ENCODE measurements at regions not wholly inside any gene's neighbourhood (a gene's known extent, or its start where the extent isn't known, plus 50 kb on each side); places are given as distances from the start of the nearest gene placed in this dataset.
"Not testable (repeated sequence)": the region's sequence is repeated elsewhere in the genome, so short reads cannot be mapped to it uniquely, and the experiment has no call there.

GRCh38 chr5:104033186-104033585 is 470.6 kb upstream of the NUDT12 start:
- not testable (repeated sequence) for DNase-seq; H3K4me3 Mint-ChIP-seq; H3K4me1 Mint-ChIP-seq (ENCODE audit: low read depth); H3K9me3 Mint-ChIP-seq; H3K27ac Mint-ChIP-seq; ATAC-seq (replicated peaks in 1 of 2); H3K27me3 Mint-ChIP-seq (ENCODE audit: low read depth); H3K36me3 Mint-ChIP-seq (ENCODE audit: insufficient read depth in 2 of 2)

GRCh38 chr5:104024538-104024937 is 461.9 kb upstream of the NUDT12 start:
- Mint-ChIP-seq H3K4me3 (no peak overlapping the region), H3K27ac (no peak overlapping the region), H3K36me3 (ENCODE audit: insufficient read depth in 2 of 2) (no peaks in the 10 kb centered on the region), H3K9me3 (peaks cover 3 to 5% of the 10 kb centered on the region in 2 donors), H3K4me1 (ENCODE audit: low read depth) (no peaks in the 10 kb centered on the region), H3K27me3 (ENCODE audit: low read depth) (no peaks in the 10 kb centered on the region)
- ATAC-seq (replicated peaks in 1 of 2) (no peak), DNase-seq (no peak)

GRCh38 chr5:104023739-104024138 is 461.1 kb upstream of the NUDT12 start:
- no peaks in the 10 kb centered on the region for H3K36me3 Mint-ChIP-seq (ENCODE audit: insufficient read depth in 2 of 2)
- DNase-seq, result no peak
- no peak for ATAC-seq (replicated peaks in 1 of 2)
- H3K4me3 Mint-ChIP-seq, result no peak overlapping the region
- H3K4me1 Mint-ChIP-seq (ENCODE audit: low read depth), result no peaks in the 10 kb centered on the region
- H3K27ac Mint-ChIP-seq, result no peak overlapping the region
- no peaks in the 10 kb centered on the region for H3K27me3 Mint-ChIP-seq (ENCODE audit: low read depth)
- peaks cover 3 to 5% of the 10 kb centered on the region in 2 donors for H3K9me3 Mint-ChIP-seq

- Mint-ChIP-seq H3K4me3 (no peak overlapping the region), H3K4me1 (ENCODE audit: low read depth) (no peaks in the 10 kb centered on the region), H3K9me3 (peaks cover 5 to 7% of the 10 kb centered on the region in 2 donors), H3K36me3 (ENCODE audit: insufficient read depth in 2 of 2) (no peaks in the 10 kb centered on the region), H3K27me3 (ENCODE audit: low read depth) (no peaks in the 10 kb centered on the region), H3K27ac (no peak overlapping the region)
- no peak for DNase-seq
- ATAC-seq (replicated peaks in 1 of 2), result no peak
Observed at GRCh38 chr5:104019956-104020355, 457.4 kb upstream of the NUDT12 start.

DNA sequence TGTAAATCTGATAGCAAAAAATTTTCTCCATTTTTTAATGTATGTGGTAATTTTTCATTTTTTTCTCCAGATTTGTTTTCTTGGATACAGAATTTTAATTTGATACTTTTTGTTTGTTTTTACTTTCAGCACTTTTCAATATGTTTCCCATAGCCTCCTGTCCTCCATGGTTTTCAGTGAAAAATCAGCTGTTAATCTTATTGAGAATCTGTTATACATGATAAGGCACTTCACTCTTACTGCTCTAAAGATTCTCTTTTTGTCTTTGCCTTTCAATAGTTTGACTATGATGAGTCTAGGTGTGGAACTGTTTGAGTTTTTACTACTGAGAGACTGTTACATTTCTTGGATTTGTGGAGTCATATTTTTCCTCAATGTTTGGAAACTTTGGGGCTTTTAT is 455.7 kb upstream of the NUDT12 start:
- Mint-ChIP-seq H3K4me3 (no peak overlapping the region), H3K4me1 (ENCODE audit: low read depth) (no peaks in the 10 kb centered on the region), H3K27me3 (ENCODE audit: low read depth) (no peaks in the 10 kb centered on the region), H3K9me3 (peaks cover 2 to 7% of the 10 kb centered on the region in 2 donors), H3K27ac (no peak overlapping the region), H3K36me3 (ENCODE audit: insufficient read depth in 2 of 2) (no peaks in the 10 kb centered on the region)
- DNase-seq (no peak), ATAC-seq (replicated peaks in 1 of 2) (no peak)

- H3K27ac Mint-ChIP-seq, result no peak overlapping the region
- DNase-seq, result no peak
- ATAC-seq (replicated peaks in 1 of 2), result no peak
- no peaks in the 10 kb centered on the region for H3K36me3 Mint-ChIP-seq (ENCODE audit: insufficient read depth in 2 of 2)
- H3K4me1 Mint-ChIP-seq (ENCODE audit: low read depth), result no peaks in the 10 kb centered on the region
- H3K4me3 Mint-ChIP-seq, result no peak overlapping the region
- no peaks in the 10 kb centered on the region for H3K27me3 Mint-ChIP-seq (ENCODE audit: low read depth)
- H3K9me3 Mint-ChIP-seq, result peaks cover 2 to 7% of the 10 kb centered on the region in 2 donors
Observed at GRCh38 chr5:104016646-104017045, 454.1 kb upstream of the NUDT12 start.

DNA sequence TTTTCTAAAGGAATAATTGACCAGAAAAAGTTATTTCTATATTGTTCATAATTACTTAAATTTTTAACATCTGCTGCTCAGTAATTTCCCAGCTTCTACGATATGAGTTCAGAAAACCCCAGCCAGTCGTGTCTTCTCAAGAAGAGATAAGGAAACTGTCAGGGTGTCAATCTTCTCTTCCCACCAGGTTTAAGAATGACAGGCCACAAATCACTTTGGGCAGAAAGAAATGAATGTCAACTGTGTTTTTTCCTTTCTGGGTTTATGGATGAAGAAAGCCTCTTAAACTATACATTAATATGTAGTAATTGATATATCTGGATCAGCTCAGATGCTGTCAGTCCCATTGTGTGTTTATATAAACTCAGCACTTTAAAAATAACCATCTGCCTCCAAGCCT is 453.2 kb upstream of the NUDT12 start:
- Mint-ChIP-seq H3K36me3 (ENCODE audit: insufficient read depth in 2 of 2) (no peaks in the 10 kb centered on the region), H3K4me1 (ENCODE audit: low read depth) (no peaks in the 10 kb centered on the region), H3K4me3 (no peak overlapping the region), H3K9me3 (peaks cover 2 to 9% of the 10 kb centered on the region in 2 donors), H3K27me3 (ENCODE audit: low read depth) (no peaks in the 10 kb centered on the region), H3K27ac (no peak overlapping the region)
- ATAC-seq (replicated peaks in 1 of 2) (no peak), DNase-seq (no peak)

DNA sequence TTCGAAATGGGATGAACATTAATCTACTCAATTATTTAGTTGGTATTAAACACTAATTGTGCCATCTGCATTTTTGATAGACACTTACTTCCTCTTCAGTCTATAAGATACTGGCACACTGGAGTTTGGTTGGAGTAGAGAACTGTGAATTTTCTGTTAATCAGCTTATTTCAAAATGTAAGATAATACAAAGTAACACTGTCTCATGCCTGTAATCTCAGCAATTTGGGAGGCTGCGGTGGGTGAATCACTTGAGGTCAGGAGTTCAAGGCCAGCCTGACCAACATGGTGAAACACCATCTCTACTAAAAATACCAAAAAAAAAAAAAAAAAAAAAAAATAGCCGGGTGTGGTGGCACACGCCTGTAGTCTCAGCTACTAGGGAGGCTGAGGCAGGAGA is 440.2 kb upstream of the NUDT12 start:
- not testable (repeated sequence) for H3K36me3 Mint-ChIP-seq (ENCODE audit: insufficient read depth in 2 of 2); DNase-seq; H3K27me3 Mint-ChIP-seq (ENCODE audit: low read depth); H3K9me3 Mint-ChIP-seq; H3K4me1 Mint-ChIP-seq (ENCODE audit: low read depth); ATAC-seq (replicated peaks in 1 of 2); H3K27ac Mint-ChIP-seq; H3K4me3 Mint-ChIP-seq

- H3K4me3 Mint-ChIP-seq, result no peak overlapping the region
- H3K9me3 Mint-ChIP-seq, result peaks cover 0 to 7% of the 10 kb centered on the region in 2 donors
- H3K4me1 Mint-ChIP-seq (ENCODE audit: low read depth), result no peaks in the 10 kb centered on the region
- DNase-seq, result no peak
- H3K27me3 Mint-ChIP-seq (ENCODE audit: low read depth), result no peaks in the 10 kb centered on the region
- no peak overlapping the region for H3K27ac Mint-ChIP-seq
- no peaks in the 10 kb centered on the region for H3K36me3 Mint-ChIP-seq (ENCODE audit: insufficient read depth in 2 of 2)
- no peak for ATAC-seq (replicated peaks in 1 of 2)
Observed at GRCh38 chr5:104001136-104001535, 438.5 kb upstream of the NUDT12 start.

- no peaks in the 10 kb centered on the region for H3K4me1 Mint-ChIP-seq (ENCODE audit: low read depth)
- no peaks in the 10 kb centered on the region for H3K27me3 Mint-ChIP-seq (ENCODE audit: low read depth)
- no peak overlapping the region for H3K27ac Mint-ChIP-seq
- peaks cover under 1 to 2% of the 10 kb centered on the region in 2 donors for H3K9me3 Mint-ChIP-seq
- no peak for ATAC-seq (replicated peaks in 1 of 2)
- no peak overlapping the region for H3K4me3 Mint-ChIP-seq
- no peaks in the 10 kb centered on the region for H3K36me3 Mint-ChIP-seq (ENCODE audit: insufficient read depth in 2 of 2)
- no peak for DNase-seq
Observed at GRCh38 chr5:103993031-103993430, 430.4 kb upstream of the NUDT12 start.

- Mint-ChIP-seq H3K9me3 (peaks cover 2 to 4% of the 10 kb centered on the region in 2 donors), H3K27me3 (ENCODE audit: low read depth) (no peaks in the 10 kb centered on the region), H3K4me1 (ENCODE audit: low read depth) (no peaks in the 10 kb centered on the region), H3K4me3 (no peak overlapping the region), H3K27ac (no peak overlapping the region), H3K36me3 (ENCODE audit: insufficient read depth in 2 of 2) (no peaks in the 10 kb centered on the region)
- no peak for ATAC-seq (replicated peaks in 1 of 2)
- no peak for DNase-seq
Observed at GRCh38 chr5:103990064-103990463, 427.5 kb upstream of the NUDT12 start.

- Mint-ChIP-seq H3K4me3 (no peak overlapping the region), H3K9me3 (peaks cover 2 to 4% of the 10 kb centered on the region in 2 donors), H3K36me3 (ENCODE audit: insufficient read depth in 2 of 2) (no peaks in the 10 kb centered on the region), H3K27ac (no peak overlapping the region), H3K4me1 (ENCODE audit: low read depth) (no peaks in the 10 kb centered on the region), H3K27me3 (ENCODE audit: low read depth) (no peaks in the 10 kb centered on the region)
- no peak for DNase-seq
- ATAC-seq (replicated peaks in 1 of 2), result no peak
Observed at GRCh38 chr5:103981592-103981991, 419.0 kb upstream of the NUDT12 start.

DNA sequence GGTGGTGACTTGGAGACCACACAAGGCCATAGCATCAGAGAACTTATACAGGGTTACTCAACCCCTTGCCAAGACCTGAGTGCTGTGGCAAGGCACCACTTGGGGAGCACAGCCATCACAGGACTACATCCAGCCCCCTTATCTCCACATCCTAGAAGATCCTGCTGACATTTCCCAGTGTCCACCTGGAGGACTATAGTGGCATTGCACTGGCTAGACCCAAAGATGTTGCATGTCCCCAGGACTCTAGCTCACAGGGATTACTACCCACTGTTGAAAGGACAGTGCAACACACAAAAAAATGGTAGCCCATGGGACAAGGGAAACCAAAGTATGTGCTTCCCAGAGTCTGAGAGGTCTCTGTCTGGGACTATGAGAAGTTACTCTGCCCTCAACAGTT is 411.1 kb upstream of the NUDT12 start:
- no peak overlapping the region for H3K4me3 Mint-ChIP-seq
- no peak for ATAC-seq (replicated peaks in 1 of 2)
- H3K36me3 Mint-ChIP-seq (ENCODE audit: insufficient read depth in 2 of 2), result peaks cover 0 to 2% of the 10 kb centered on the region in 2 donors
- DNase-seq, result no peak
- no peaks in the 10 kb centered on the region for H3K4me1 Mint-ChIP-seq (ENCODE audit: low read depth)
- no peak overlapping the region for H3K27ac Mint-ChIP-seq
- H3K9me3 Mint-ChIP-seq, result peaks cover 3 to 8% of the 10 kb centered on the region in 2 donors
- H3K27me3 Mint-ChIP-seq (ENCODE audit: low read depth), result no peaks in the 10 kb centered on the region

DNA sequence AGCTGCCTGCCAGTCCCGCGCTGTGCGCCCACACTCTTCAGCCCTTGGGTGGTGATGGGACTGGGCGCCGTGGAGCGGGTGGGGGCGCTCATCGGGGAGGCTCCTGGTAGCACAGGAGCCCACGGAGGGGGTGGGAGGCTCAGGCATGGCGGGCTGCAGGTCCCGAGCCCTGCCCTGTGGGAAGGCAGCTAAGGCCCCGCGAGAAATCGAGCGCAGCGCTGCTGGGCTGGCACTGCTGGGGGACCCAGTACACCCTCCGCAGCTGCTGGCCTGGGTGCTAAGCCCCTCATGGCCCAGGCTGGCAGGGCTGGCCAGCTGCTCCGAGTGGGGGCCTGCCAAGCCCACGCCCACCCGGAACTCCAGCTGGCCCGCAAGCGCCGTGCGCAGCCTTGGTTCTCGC is 403.7 kb upstream of the NUDT12 start:
- not testable (repeated sequence) for H3K4me3 Mint-ChIP-seq; DNase-seq; ATAC-seq (replicated peaks in 1 of 2)

More for the DNA sequence above, 403.7 kb upstream of the NUDT12 start:
- H3K9me3 Mint-ChIP-seq, result peaks cover 5 to 20% of the 10 kb centered on the region in 2 donors
- H3K27me3 Mint-ChIP-seq (ENCODE audit: low read depth); H3K36me3 Mint-ChIP-seq (ENCODE audit: insufficient read depth in 2 of 2); H3K4me1 Mint-ChIP-seq (ENCODE audit: low read depth); H3K27ac Mint-ChIP-seq: not testable (repeated sequence)

All from activated T-cell treated with anti-CD3 and anti-CD28 coated beads, Interleukin-2, amount 50 U/mL, for 72 hours (primary cell).